ENCODE measurements at regions not wholly inside any gene's neighbourhood (a gene's known extent, or its start where the extent isn't known, plus 50 kb on each side); places are given as distances from the start of the nearest gene placed in this dataset.
"Not testable (repeated sequence)": the region's sequence is repeated elsewhere in the genome, so short reads cannot be mapped to it uniquely, and the experiment has no call there.

- no peak overlapping the region for H3K27ac ChIP-seq
Measured at GRCh38 chr13:82976499-82976898, 905.8 kb downstream of the SLITRK1 start.

GRCh38 chr13:82963226-82964099 is 918.8 kb downstream of the SLITRK1 start:
- no peak for TF ChIP-seq CTCF (conservative IDR thresholded peaks at IDR 0.05)
- no peak for TF ChIP-seq ZFX (IDR thresholded peaks at IDR 0.05)

More at GRCh38 chr13:82976499-82976898, 905.8 kb downstream of the SLITRK1 start:
- TF ChIP-seq ZFX (IDR thresholded peaks at IDR 0.05) (no peak), CTCF (conservative IDR thresholded peaks at IDR 0.05) (peak; percentile 37)

GRCh38 chr13:82962397-82962796 is 919.9 kb downstream of the SLITRK1 start:
- no peak overlapping the region for H3K27ac ChIP-seq
- TF ChIP-seq ZFX (IDR thresholded peaks at IDR 0.05), result no peak
- TF ChIP-seq CTCF (conservative IDR thresholded peaks at IDR 0.05), result no peak

More at GRCh38 chr13:82963226-82964099, 918.8 kb downstream of the SLITRK1 start:
- H3K27ac ChIP-seq, result no peak overlapping the region

- TF ChIP-seq ZFX (IDR thresholded peaks at IDR 0.05), result no peak
- no peak for TF ChIP-seq CTCF (conservative IDR thresholded peaks at IDR 0.05)
- H3K27ac ChIP-seq, result no peak overlapping the region
Measured at GRCh38 chr13:82961757-82962156, 920.5 kb downstream of the SLITRK1 start.

- not testable (repeated sequence) for H3K27ac ChIP-seq
Measured at GRCh38 chr13:82952336-82952735, 929.9 kb downstream of the SLITRK1 start.

GRCh38 chr13:82947683-82948082 is 934.6 kb downstream of the SLITRK1 start:
- TF ChIP-seq CTCF (conservative IDR thresholded peaks at IDR 0.05) (no peak), ZFX (IDR thresholded peaks at IDR 0.05) (no peak)
- no peak overlapping the region for H3K27ac ChIP-seq

- TF ChIP-seq CTCF (conservative IDR thresholded peaks at IDR 0.05), result no peak
- no peak for TF ChIP-seq ZFX (IDR thresholded peaks at IDR 0.05)
- H3K27ac ChIP-seq, result no peak overlapping the region
Measured at GRCh38 chr13:82947191-82947621, 935.1 kb downstream of the SLITRK1 start.

- H3K27ac ChIP-seq, result no peak overlapping the region
- no peak for TF ChIP-seq ZFX (IDR thresholded peaks at IDR 0.05)
- no peak for TF ChIP-seq CTCF (conservative IDR thresholded peaks at IDR 0.05)
Measured at GRCh38 chr13:82938644-82939043, 943.6 kb downstream of the SLITRK1 start.
